Thyroid gland (tissue), 4 donors: ENCODE measurements at regions not wholly inside any gene's neighbourhood (a gene's known extent, or its start where the extent isn't known, plus 50 kb on each side); places are given as distances from the start of the nearest gene placed in this dataset.
A peak's percentile ranks its signal among the peaks of the same experiment; 100 is the strongest.

Source experiments
- DNase-seq, 2 donors: peaks; one replicate each; pipeline ENCODE4 v3.0.0-alpha.2; 2019
- H3K27ac ChIP-seq, 3 donors: fragments of 200-600 bp; sonication (generic); 1 replicate in 2 of 3; 2 replicates in 1 of 3; pipeline ENCODE4 v1.5.1; 2016 to 2019; ENCODE audit warnings: mild to moderate bottlenecking in 1 of 3, moderate library complexity in 1 of 3
- H3K27me3 ChIP-seq: fragments of 200-600 bp; sonication (generic); one replicate; pipeline ENCODE4 v1.5.1; 2019
- H3K36me3 ChIP-seq, 2 donors: fragments of 200-600 bp; sonication (generic); one replicate each; pipeline ENCODE4 v1.5.1; 2016 to 2019
- H3K4me1 ChIP-seq, 2 donors: fragments of 200-600 bp; sonication (generic); one replicate each; pipeline ENCODE4 v1.5.1; 2017 to 2019
- H3K4me3 ChIP-seq, 3 donors: fragments of 200-600 bp; sonication (generic); replicated peaks in 1 of 3; 1 replicate in 2 of 3; 2 replicates in 1 of 3; pipeline ENCODE4 v1.5.1; 2016; ENCODE audit warnings: mild to moderate bottlenecking in 1 of 3
- H3K9me3 ChIP-seq: fragments of 200-600 bp; sonication (generic); one replicate; pipeline ENCODE4 v1.5.1; 2017
- CTCF ChIP-seq, 6 experiments: fragments of 200-600 bp in 3 of 6; fragments of 450-650 bp in 3 of 6; sonication (generic) in 3 of 6; IDR thresholded peaks; one replicate each; pipeline ENCODE4 v1.5.1; 2016 to 2019; ENCODE audit warnings: antibody characterized with exemption in 6 of 6, mild to moderate bottlenecking in 2 of 6, inconsistent platforms in 1 of 6, moderate library complexity in 1 of 6
- POLR2A ChIP-seq, 2 donors: fragments of 450-650 bp; IDR thresholded peaks; one replicate each; pipeline ENCODE4 v1.6.1; 2017; ENCODE audit warnings: antibody characterized with exemption in 2 of 2, mild to moderate bottlenecking in 2 of 2, moderate library complexity in 1 of 2
- WGBS, 2 donors: methylation state at CpG; one replicate each; pipeline ENCODE4 v1.1.5; 2017; 5-methylcytosine and 5-hydroxymethylcytosine counted together
- intact Hi-C: fragments of 100-400 bp; cut with DNase I; formaldehyde crosslinking; loops from one replicate; pipeline ENCODE4 v1.15.1; 2023

- no peak overlapping the region for H3K4me3 ChIP-seq
- peaks cover 8 to 18% of the 10 kb centered on the region in 2 donors for H3K4me1 ChIP-seq
- no peak for DNase-seq
- H3K36me3 ChIP-seq = no peaks in the 10 kb centered on the region
- TF ChIP-seq CTCF (IDR thresholded peaks at IDR 0.05) (no peak), POLR2A (IDR thresholded peaks at IDR 0.05) (no peak)
- intact Hi-C loops = no loop called here
- H3K27ac ChIP-seq = no peak overlapping the region
- H3K27me3 ChIP-seq = no peaks in the 10 kb centered on the region
- no peaks in the 10 kb centered on the region for H3K9me3 ChIP-seq
Observed at GRCh38 chr20:11197851-11198250, 524.1 kb upstream of the JAG1 start.

GRCh38 chr20:11200423-11200822, 526.6 kb upstream of the JAG1 start:
- TF ChIP-seq CTCF (IDR thresholded peaks at IDR 0.05) = no peak
- no peak overlapping the region for H3K27ac ChIP-seq
- intact Hi-C loops = no loop called here

GRCh38 chr20:11204926-11205768, 531.3 kb upstream of the JAG1 start:
- Histone ChIP-seq H3K4me1 (peaks cover 0 to 5% of the 10 kb centered on the region in 2 donors), H3K4me3 (no peak overlapping the region), H3K36me3 (no peaks in the 10 kb centered on the region), H3K9me3 (no peaks in the 10 kb centered on the region), H3K27ac (no peak overlapping the region), H3K27me3 (no peaks in the 10 kb centered on the region)
- DNase-seq = peak; percentile 63 to 74
- TF ChIP-seq POLR2A (IDR thresholded peaks at IDR 0.05) (no peak), CTCF (IDR thresholded peaks at IDR 0.05) (peak; percentile 61 to 90 (median 77))
- intact Hi-C loops = no loop called here
- 26 to 34% methylated on average over 4 of the region's 4 CpGs for WGBS, 2 donors

More at GRCh38 chr20:11200423-11200822, 526.6 kb upstream of the JAG1 start:
- Histone ChIP-seq H3K27me3 (no peaks in the 10 kb centered on the region), H3K9me3 (no peaks in the 10 kb centered on the region), H3K4me1 (peaks cover 4 to 14% of the 10 kb centered on the region in 2 donors), H3K4me3 (no peak overlapping the region), H3K36me3 (no peaks in the 10 kb centered on the region)
- no peak for DNase-seq

GRCh38 chr20:11205769-11206362, 532.1 kb upstream of the JAG1 start:
- intact Hi-C loops = no loop called here
- Histone ChIP-seq H3K4me3 (no peak overlapping the region), H3K4me1 (peaks cover 0 to 5% of the 10 kb centered on the region in 2 donors), H3K27me3 (no peaks in the 10 kb centered on the region), H3K9me3 (no peaks in the 10 kb centered on the region), H3K36me3 (no peaks in the 10 kb centered on the region), H3K27ac (no peak overlapping the region)
- no peak for DNase-seq
- WGBS, 2 donors = 70 to 86% methylated on average over 4 of the region's 4 CpGs
- TF ChIP-seq POLR2A (IDR thresholded peaks at IDR 0.05) (no peak), CTCF (IDR thresholded peaks at IDR 0.05) (no peak)
